ENCODE measurements at regions not wholly inside any gene's neighbourhood (a gene's known extent, or its start where the extent isn't known, plus 50 kb on each side); places are given as distances from the start of the nearest gene placed in this dataset.

- no peak for DNase-seq (ENCODE audit: low read depth)
- no peak for TF ChIP-seq CTCF (conservative IDR thresholded peaks at IDR 0.05; ENCODE audit: low read depth, low read length)
- H3K4me3 ChIP-seq (ENCODE audit: low read depth, low read length): no peak overlapping the region
These were observed 351.7 kb upstream of the CDH7 start for GRCh38 chr18:65399091-65399490.

DNA sequence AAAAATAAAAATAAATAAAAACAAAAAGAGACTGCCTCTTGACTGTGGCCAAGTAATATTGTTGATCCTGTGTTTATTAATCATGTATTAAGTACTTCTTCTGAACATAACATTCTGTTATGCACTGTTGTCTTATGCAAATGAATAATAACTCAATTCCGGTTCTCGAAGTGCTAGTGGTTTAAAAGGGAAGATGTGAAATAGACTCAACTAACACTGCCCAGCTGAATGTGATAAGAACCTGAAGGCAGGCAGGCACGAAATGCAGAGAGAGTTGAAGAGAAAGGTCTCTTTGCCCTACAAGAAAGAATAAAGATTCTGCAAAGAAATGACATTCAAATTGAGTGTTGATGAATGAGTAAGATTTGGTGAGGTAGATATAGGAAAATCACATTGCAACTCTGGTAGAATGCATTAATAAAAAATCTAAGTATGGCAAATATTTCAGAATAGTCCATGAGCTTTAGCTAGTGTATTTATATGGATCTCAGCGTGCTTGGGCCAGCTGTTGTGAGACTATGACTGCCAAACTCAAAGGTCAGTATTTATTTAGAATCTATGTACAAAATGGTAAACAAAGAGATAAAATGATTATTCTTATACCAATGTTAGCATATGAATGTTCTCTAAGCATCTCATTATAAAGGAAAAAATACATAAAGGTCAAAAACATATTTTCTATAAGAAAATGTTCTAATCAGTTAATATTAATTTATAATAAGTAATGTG, 352.3 kb upstream of the CDH7 start:
- no peak for TF ChIP-seq CTCF (conservative IDR thresholded peaks at IDR 0.05; ENCODE audit: low read depth, low read length)
- H3K4me3 ChIP-seq (ENCODE audit: low read depth, low read length): no peak overlapping the region
- no peak for DNase-seq (ENCODE audit: low read depth)

DNA sequence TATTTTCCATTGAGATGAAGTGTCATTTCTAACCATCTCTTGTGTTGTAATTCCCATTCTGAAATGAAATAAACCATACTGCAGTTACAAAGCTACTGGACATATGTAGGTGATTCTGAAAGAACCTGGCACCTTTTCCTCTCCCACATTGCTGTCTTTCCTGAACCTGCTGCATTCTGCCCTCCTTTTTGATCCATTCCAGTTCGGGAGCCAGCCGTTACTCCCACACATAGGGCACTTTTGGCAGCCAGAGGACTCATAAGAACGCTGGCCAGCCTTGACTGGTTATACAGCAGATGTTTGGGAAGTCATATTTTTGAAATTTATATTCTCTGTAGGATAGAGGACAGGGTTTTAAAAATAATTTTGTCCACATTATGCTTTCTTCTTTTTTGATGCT, 369.8 kb upstream of the CDH7 start:
- H3K4me3 ChIP-seq (ENCODE audit: low read depth, low read length): no peak overlapping the region
- no peak for TF ChIP-seq CTCF (conservative IDR thresholded peaks at IDR 0.05; ENCODE audit: low read depth, low read length)
- DNase-seq (ENCODE audit: low read depth): no peak

DNA sequence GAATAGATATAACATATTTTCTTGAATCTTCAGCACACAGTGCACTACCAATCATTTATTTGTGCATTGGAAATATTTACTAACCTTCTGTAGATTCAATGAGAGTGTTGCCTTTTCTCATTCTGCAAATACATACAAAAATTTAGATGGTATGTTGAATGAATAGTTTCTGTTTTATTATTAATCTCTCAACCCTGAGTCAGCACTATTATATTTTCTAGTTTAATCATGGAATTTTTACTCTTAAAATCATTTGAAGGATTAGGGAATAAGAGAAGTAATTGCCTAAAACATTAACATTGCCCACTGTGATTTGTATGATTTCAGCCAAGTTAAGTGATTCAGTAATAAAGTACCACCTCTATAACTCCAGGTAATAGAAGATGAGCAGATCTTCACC, 370.2 kb upstream of the CDH7 start:
- no peak overlapping the region for H3K4me3 ChIP-seq (ENCODE audit: low read depth, low read length)
- no peak for DNase-seq (ENCODE audit: low read depth)
- TF ChIP-seq CTCF (conservative IDR thresholded peaks at IDR 0.05; ENCODE audit: low read depth, low read length): no peak

- no peak overlapping the region for H3K4me3 ChIP-seq (ENCODE audit: low read depth, low read length)
- no peak for DNase-seq (ENCODE audit: low read depth)
- TF ChIP-seq CTCF (conservative IDR thresholded peaks at IDR 0.05; ENCODE audit: low read depth, low read length): no peak
These were observed 377.9 kb upstream of the CDH7 start for GRCh38 chr18:65372904-65373303.

GRCh38 chr18:65365245-65365980, 385.4 kb upstream of the CDH7 start:
- H3K4me3 ChIP-seq (ENCODE audit: low read depth, low read length): no peak overlapping the region
- no peak for DNase-seq (ENCODE audit: low read depth)
- no peak for TF ChIP-seq CTCF (conservative IDR thresholded peaks at IDR 0.05; ENCODE audit: low read depth, low read length)

All from choroid plexus epithelial cell (primary cell).